HEK293 (cell line): ENCODE measurements at regions not wholly inside any gene's neighbourhood (a gene's known extent, or its start where the extent isn't known, plus 50 kb on each side); places are given as distances from the start of the nearest gene placed in this dataset.

Source experiments
- CTCF ChIA-PET: fragments of 350-600 bp; formaldehyde crosslinking; extraction: SDS; loops from one replicate; lab custom pipeline; 2021; ENCODE audit warnings: antibody characterized with exemption; lab: Yijun Ruan, JAX
- POLR2A ChIA-PET: fragments of 300-600 bp; formaldehyde crosslinking; extraction: SDS; loops from one replicate; lab custom pipeline; 2020; ENCODE audit warnings: antibody characterized with exemption, inconsistent platforms; lab: Yijun Ruan, JAX
- H3K27ac ChIP-seq: fragments of 200-500 bp; sonication (Bioruptor generic); 2 replicates; pipeline ENCODE4 v1.5.1; 2014; ENCODE audit warnings: low read depth, low read length, control low read depth, inconsistent platforms; ENCODE audit errors: extremely low read depth
- H3K36me3 ChIP-seq, 2 experiments: fragments of 200-500 bp in 1 of 2; sonication (Bioruptor generic) in 1 of 2; 1 replicate in 1 of 2; 2 replicates in 1 of 2; pipeline ENCODE4 v1.5.1; 2014 to 2017; ENCODE audit warnings: inconsistent platforms in 2 of 2, low read length in 2 of 2; ENCODE audit not compliant: control insufficient read depth in 2 of 2, insufficient read depth in 1 of 2
- H3K4me1 ChIP-seq: fragments of 200-500 bp; sonication (Bioruptor generic); 2 replicates; pipeline ENCODE4 v1.5.1; 2014; ENCODE audit warnings: mild to moderate bottlenecking, low read length, inconsistent platforms; ENCODE audit not compliant: control insufficient read depth, insufficient read depth
- H3K4me3 ChIP-seq: 2 replicates; pipeline ENCODE4 v1.5.1; 2011; ENCODE audit warnings: low read depth, mild to moderate bottlenecking, control low read depth, low read length, moderate library complexity
- H3K9me3 ChIP-seq: fragments of 200-500 bp; sonication (Bioruptor generic); 2 replicates; pipeline ENCODE4 v1.5.1; 2014; ENCODE audit warnings: low read depth, low read length, inconsistent platforms; ENCODE audit not compliant: control insufficient read depth, insufficient read depth
- SCRT1 ChIP-seq: fragments of 450-650 bp; formaldehyde crosslinking; IDR thresholded peaks from 2 replicates; pipeline ENCODE4 v1.5.1; 2016; ENCODE audit warnings: missing biosample characterization, missing genetic modification characterization, borderline replicate concordance
- ZFP37 ChIP-seq: fragments of 450-650 bp; formaldehyde crosslinking; IDR thresholded peaks from 2 replicates; pipeline ENCODE4 v1.5.1; 2016; ENCODE audit warnings: missing biosample characterization, missing genetic modification characterization
- ZNF112 ChIP-seq: fragments of 450-650 bp; formaldehyde crosslinking; IDR thresholded peaks from 2 replicates; pipeline ENCODE4 v1.5.0; 2017; ENCODE audit warnings: missing biosample characterization, missing genetic modification characterization
- ZNF175 ChIP-seq: fragments of 450-650 bp; formaldehyde crosslinking; IDR thresholded peaks from 2 replicates; pipeline ENCODE4 v1.5.1; 2016; ENCODE audit warnings: missing biosample characterization, missing genetic modification characterization
- ZNF19 ChIP-seq: fragments of 450-650 bp; formaldehyde crosslinking; IDR thresholded peaks from 2 replicates; pipeline ENCODE4; 2016; ENCODE audit warnings: missing biosample characterization, missing genetic modification characterization, low read depth
- ZNF202 ChIP-seq: fragments of 450-650 bp; formaldehyde crosslinking; IDR thresholded peaks from 2 replicates; pipeline ENCODE4 v1.5.1; 2016; ENCODE audit warnings: missing biosample characterization, missing genetic modification characterization, borderline replicate concordance
- ZNF266 ChIP-seq: fragments of 450-650 bp; formaldehyde crosslinking; IDR thresholded peaks from 2 replicates; pipeline ENCODE4 v1.5.1; 2016; ENCODE audit warnings: missing biosample characterization, missing genetic modification characterization, low read depth
- ZNF585B ChIP-seq: fragments of 450-650 bp; formaldehyde crosslinking; IDR thresholded peaks from 2 replicates; pipeline ENCODE4 v1.5.1; 2016; ENCODE audit warnings: missing biosample characterization, missing genetic modification characterization
- ZNF707 ChIP-seq: fragments of 450-650 bp; formaldehyde crosslinking; IDR thresholded peaks from 2 replicates; pipeline ENCODE4 v1.5.1; 2016; ENCODE audit warnings: missing biosample characterization, missing genetic modification characterization
- TF ChIP-seq, protein P1 (sequence below): fragments of 450-650 bp; formaldehyde crosslinking; IDR thresholded peaks from 2 replicates; pipeline ENCODE4 v1.5.1; 2017; ENCODE audit warnings: missing biosample characterization, missing genetic modification characterization
- TF ChIP-seq, protein P2 (sequence below): fragments of 450-650 bp; formaldehyde crosslinking; IDR thresholded peaks from 2 replicates; pipeline ENCODE4 v1.5.1; 2016; ENCODE audit warnings: missing biosample characterization, missing genetic modification characterization
- TF ChIP-seq, protein P3 (sequence below): fragments of 450-650 bp; formaldehyde crosslinking; conservative IDR thresholded peaks from 2 replicates; pipeline ENCODE4 v1.5.1; 2016; ENCODE audit warnings: low read depth, missing biosample characterization, missing genetic modification characterization
- TF ChIP-seq, protein P4 (sequence below): fragments of 450-650 bp; formaldehyde crosslinking; IDR thresholded peaks from 2 replicates; pipeline ENCODE4 v1.5.1; 2016; ENCODE audit warnings: missing biosample characterization, missing genetic modification characterization
- TF ChIP-seq, protein P5 (sequence below): fragments of 450-650 bp; formaldehyde crosslinking; IDR thresholded peaks from 2 replicates; pipeline ENCODE4 v1.5.1; 2016; ENCODE audit warnings: missing biosample characterization, missing genetic modification characterization
- TF ChIP-seq, protein P6 (sequence below): sonication (generic); formaldehyde crosslinking; IDR thresholded peaks from 2 replicates; pipeline ENCODE4 v1.8.1; 2022; ENCODE audit warnings: mild to moderate bottlenecking, moderate library complexity, missing genetic modification reagents
- TF ChIP-seq, protein P7 (sequence below): fragments of 450-650 bp; formaldehyde crosslinking; IDR thresholded peaks from 2 replicates; pipeline ENCODE4 v1.5.1; 2017; ENCODE audit warnings: missing biosample characterization, missing genetic modification characterization

DNA sequence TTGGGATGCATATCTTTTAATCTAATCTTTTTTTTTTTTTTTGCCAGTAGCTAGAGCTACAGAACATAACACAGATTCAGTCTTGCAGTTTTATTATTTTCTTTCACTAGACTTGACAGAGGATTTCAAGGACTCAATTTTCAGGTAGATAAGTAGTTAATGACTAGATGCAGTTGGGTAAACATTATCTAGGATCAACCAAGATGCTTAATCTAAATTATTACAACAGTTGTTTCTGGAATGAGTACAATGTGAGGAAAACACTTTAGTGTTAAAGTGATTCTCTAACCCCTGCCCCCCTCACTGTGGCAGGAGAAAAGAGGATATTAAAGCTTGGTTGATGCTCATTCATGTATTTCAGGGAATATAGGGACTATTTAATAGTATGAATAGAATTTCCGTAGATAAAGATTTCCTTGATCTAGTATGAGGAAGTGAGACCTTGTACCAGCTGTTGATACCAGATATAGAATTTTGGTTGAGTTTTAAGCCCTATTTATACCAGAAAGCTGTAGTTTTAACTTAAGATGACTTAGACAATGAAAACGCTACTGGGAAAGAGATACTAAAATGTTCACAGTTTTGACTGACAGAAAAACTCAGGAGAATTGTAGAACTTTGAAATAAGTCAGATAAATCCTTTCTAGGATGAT lies 389.0 kb upstream of the C2CD4B start (continued):
- TF ChIP-seq ZFP37 (tag by site-specific recombination) (no peak), ZNF112 (tag by site-specific recombination) (no peak), ZNF175 (tag by site-specific recombination) (no peak), ZNF202 (no peak)
- TF ChIP-seq, protein P1, sequence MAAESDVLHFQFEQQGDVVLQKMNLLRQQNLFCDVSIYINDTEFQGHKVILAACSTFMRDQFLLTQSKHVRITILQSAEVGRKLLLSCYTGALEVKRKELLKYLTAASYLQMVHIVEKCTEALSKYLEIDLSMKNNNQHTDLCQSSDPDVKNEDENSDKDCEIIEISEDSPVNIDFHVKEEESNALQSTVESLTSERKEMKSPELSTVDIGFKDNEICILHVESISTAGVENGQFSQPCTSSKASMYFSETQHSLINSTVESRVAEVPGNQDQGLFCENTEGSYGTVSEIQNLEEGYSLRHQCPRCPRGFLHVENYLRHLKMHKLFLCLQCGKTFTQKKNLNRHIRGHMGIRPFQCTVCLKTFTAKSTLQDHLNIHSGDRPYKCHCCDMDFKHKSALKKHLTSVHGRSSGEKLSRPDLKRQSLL (tag by site-specific recombination), result no peak
- TF ChIP-seq, protein P2, sequence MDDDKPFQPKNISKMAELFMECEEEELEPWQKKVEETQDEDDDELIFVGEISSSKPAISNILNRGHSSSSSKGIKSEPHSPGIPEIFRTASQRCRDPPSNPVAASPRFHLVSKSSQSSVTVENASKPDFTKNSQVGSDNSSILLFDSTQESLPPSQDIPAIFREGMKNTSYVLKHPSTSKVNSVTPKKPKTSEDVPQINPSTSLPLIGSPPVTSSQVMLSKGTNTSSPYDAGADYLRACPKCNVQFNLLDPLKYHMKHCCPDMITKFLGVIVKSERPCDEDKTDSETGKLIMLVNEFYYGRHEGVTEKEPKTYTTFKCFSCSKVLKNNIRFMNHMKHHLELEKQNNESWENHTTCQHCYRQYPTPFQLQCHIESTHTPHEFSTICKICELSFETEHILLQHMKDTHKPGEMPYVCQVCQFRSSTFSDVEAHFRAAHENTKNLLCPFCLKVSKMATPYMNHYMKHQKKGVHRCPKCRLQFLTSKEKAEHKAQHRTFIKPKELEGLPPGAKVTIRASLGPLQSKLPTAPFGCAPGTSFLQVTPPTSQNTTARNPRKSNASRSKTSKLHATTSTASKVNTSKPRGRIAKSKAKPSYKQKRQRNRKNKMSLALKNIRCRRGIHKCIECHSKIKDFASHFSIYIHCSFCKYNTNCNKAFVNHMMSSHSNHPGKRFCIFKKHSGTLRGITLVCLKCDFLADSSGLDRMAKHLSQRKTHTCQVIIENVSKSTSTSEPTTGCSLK (tag by site-specific recombination), result no peak
- TF ChIP-seq, all 188 proteins: peak for 0

DNA sequence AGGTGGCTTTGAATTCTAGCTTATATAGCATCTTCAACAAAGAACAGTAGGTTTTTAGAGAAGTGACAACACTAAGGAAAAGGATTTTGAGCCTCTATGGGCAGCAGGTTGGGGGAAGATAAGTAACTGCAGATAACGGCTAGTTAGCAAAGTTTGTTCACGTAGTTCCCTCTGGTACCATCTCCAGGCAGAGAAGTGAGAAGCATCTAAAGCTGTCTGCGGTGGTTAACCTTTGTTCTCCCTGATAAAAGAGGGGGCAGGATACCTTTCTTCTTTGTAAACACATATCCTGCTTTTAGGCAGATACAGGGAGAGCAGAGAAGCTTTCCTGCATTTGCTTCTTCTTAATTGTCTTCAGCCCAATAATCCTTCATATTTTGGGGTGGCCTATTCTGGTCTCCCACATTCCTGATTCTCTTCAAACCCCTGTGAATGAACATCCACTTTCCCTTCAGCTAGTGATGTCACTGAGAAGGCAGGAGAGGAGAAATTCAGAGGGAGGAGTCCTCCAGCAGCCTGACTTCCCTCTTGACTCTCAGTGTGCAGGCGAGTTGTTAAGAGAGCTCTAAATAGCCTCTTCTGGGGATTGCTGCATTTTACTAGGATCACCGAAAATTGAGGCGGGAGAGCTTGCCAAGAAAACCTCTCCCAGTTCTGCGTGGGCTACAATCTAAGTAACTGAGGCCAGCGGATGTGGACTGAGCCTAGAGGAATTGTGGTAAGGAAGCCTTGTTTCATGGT lies 393.7 kb upstream of the C2CD4B start:
- H3K4me3 ChIP-seq, result no peak overlapping the region
- POLR2A ChIA-PET, result interaction anchor here (0.6 to 0.9 kb wide), 2 partner anchors 9 to 60 kb away, joined by 3 read pairs; no protein-coding TSS in a partner anchor
- H3K36me3 ChIP-seq, result no peaks in the 10 kb centered on the region
- no peaks in the 10 kb centered on the region for H3K9me3 ChIP-seq
- no peak overlapping the region for H3K27ac ChIP-seq
- no peaks in the 10 kb centered on the region for H3K4me1 ChIP-seq
- CTCF ChIA-PET, result interaction anchor here (1.8 kb wide), 1 partner anchor 9 kb away, joined by 8 read pairs; no protein-coding TSS in a partner anchor
- TF ChIP-seq ZNF202, result no peak
- TF ChIP-seq, protein P3, sequence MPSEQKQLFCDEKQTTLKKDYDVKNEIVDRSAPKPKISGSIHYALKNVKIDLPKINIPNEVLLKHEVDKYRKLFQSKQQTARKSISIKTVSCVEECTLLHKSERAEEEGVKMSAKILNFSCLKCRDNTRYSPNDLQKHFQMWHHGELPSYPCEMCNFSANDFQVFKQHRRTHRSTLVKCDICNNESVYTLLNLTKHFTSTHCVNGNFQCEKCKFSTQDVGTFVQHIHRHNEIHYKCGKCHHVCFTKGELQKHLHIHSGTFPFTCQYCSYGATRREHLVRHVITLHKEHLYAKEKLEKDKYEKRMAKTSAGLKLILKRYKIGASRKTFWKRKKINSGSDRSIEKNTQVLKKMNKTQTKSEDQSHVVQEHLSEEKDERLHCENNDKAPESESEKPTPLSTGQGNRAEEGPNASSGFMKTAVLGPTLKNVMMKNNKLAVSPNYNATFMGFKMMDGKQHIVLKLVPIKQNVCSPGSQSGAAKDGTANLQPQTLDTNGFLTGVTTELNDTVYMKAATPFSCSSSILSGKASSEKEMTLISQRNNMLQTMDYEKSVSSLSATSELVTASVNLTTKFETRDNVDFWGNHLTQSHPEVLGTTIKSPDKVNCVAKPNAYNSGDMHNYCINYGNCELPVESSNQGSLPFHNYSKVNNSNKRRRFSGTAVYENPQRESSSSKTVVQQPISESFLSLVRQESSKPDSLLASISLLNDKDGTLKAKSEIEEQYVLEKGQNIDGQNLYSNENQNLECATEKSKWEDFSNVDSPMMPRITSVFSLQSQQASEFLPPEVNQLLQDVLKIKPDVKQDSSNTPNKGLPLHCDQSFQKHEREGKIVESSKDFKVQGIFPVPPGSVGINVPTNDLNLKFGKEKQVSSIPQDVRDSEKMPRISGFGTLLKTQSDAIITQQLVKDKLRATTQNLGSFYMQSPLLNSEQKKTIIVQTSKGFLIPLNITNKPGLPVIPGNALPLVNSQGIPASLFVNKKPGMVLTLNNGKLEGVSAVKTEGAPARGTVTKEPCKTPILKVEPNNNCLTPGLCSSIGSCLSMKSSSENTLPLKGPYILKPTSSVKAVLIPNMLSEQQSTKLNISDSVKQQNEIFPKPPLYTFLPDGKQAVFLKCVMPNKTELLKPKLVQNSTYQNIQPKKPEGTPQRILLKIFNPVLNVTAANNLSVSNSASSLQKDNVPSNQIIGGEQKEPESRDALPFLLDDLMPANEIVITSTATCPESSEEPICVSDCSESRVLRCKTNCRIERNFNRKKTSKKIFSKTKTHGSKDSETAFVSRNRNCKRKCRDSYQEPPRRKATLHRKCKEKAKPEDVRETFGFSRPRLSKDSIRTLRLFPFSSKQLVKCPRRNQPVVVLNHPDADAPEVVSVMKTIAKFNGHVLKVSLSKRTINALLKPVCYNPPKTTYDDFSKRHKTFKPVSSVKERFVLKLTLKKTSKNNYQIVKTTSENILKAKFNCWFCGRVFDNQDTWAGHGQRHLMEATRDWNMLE, result no peak
- no peak for TF ChIP-seq ZNF266
- TF ChIP-seq ZNF19, result no peak
- no peak for TF ChIP-seq ZNF707 (tag by site-specific recombination)
- TF ChIP-seq, protein P4, sequence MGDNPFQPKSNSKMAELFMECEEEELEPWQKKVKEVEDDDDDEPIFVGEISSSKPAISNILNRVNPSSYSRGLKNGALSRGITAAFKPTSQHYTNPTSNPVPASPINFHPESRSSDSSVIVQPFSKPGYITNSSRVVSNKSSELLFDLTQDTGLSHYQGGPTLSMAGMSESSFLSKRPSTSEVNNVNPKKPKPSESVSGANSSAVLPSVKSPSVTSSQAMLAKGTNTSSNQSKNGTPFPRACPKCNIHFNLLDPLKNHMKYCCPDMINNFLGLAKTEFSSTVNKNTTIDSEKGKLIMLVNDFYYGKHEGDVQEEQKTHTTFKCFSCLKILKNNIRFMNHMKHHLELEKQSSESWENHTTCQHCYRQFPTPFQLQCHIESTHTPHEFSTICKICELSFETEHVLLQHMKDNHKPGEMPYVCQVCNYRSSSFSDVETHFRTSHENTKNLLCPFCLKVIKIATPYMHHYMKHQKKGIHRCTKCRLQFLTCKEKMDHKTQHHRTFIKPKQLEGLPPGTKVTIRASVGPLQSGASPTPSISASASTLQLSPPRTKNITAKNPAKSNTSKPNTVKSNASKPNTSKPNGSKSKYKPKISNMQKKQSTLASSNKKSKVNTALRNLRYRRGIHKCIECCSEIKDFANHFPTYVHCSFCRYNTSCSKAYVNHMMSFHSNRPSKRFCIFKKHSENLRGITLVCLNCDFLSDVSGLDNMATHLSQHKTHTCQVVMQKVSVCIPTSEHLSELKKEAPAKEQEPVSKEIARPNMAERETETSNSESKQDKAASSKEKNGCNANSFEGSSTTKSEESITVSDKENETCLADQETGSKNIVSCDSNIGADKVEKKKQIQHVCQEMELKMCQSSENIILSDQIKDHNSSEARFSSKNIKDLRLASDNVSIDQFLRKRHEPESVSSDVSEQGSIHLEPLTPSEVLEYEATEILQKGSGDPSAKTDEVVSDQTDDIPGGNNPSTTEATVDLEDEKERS (tag by site-specific recombination), result no peak
- TF ChIP-seq ZNF585B (tag by site-specific recombination), result no peak
- TF ChIP-seq, protein P5, sequence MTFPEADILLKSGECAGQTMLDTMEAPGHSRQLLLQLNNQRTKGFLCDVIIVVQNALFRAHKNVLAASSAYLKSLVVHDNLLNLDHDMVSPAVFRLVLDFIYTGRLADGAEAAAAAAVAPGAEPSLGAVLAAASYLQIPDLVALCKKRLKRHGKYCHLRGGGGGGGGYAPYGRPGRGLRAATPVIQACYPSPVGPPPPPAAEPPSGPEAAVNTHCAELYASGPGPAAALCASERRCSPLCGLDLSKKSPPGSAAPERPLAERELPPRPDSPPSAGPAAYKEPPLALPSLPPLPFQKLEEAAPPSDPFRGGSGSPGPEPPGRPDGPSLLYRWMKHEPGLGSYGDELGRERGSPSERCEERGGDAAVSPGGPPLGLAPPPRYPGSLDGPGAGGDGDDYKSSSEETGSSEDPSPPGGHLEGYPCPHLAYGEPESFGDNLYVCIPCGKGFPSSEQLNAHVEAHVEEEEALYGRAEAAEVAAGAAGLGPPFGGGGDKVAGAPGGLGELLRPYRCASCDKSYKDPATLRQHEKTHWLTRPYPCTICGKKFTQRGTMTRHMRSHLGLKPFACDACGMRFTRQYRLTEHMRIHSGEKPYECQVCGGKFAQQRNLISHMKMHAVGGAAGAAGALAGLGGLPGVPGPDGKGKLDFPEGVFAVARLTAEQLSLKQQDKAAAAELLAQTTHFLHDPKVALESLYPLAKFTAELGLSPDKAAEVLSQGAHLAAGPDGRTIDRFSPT, result no peak
- TF ChIP-seq, protein P6, sequence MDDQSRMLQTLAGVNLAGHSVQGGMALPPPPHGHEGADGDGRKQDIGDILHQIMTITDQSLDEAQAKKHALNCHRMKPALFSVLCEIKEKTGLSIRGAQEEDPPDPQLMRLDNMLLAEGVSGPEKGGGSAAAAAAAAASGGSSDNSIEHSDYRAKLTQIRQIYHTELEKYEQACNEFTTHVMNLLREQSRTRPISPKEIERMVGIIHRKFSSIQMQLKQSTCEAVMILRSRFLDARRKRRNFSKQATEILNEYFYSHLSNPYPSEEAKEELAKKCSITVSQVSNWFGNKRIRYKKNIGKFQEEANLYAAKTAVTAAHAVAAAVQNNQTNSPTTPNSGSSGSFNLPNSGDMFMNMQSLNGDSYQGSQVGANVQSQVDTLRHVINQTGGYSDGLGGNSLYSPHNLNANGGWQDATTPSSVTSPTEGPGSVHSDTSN (CRISPR knock-in tag), result no peak
- no peak for TF ChIP-seq SCRT1 (tag by site-specific recombination)
- TF ChIP-seq, protein P7, sequence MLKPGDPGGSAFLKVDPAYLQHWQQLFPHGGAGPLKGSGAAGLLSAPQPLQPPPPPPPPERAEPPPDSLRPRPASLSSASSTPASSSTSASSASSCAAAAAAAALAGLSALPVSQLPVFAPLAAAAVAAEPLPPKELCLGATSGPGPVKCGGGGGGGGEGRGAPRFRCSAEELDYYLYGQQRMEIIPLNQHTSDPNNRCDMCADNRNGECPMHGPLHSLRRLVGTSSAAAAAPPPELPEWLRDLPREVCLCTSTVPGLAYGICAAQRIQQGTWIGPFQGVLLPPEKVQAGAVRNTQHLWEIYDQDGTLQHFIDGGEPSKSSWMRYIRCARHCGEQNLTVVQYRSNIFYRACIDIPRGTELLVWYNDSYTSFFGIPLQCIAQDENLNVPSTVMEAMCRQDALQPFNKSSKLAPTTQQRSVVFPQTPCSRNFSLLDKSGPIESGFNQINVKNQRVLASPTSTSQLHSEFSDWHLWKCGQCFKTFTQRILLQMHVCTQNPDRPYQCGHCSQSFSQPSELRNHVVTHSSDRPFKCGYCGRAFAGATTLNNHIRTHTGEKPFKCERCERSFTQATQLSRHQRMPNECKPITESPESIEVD (tag by site-specific recombination), result no peak
